ENCODE measurements at regions not wholly inside any gene's neighbourhood (a gene's known extent, or its start where the extent isn't known, plus 50 kb on each side); places are given as distances from the start of the nearest gene placed in this dataset.

DNA sequence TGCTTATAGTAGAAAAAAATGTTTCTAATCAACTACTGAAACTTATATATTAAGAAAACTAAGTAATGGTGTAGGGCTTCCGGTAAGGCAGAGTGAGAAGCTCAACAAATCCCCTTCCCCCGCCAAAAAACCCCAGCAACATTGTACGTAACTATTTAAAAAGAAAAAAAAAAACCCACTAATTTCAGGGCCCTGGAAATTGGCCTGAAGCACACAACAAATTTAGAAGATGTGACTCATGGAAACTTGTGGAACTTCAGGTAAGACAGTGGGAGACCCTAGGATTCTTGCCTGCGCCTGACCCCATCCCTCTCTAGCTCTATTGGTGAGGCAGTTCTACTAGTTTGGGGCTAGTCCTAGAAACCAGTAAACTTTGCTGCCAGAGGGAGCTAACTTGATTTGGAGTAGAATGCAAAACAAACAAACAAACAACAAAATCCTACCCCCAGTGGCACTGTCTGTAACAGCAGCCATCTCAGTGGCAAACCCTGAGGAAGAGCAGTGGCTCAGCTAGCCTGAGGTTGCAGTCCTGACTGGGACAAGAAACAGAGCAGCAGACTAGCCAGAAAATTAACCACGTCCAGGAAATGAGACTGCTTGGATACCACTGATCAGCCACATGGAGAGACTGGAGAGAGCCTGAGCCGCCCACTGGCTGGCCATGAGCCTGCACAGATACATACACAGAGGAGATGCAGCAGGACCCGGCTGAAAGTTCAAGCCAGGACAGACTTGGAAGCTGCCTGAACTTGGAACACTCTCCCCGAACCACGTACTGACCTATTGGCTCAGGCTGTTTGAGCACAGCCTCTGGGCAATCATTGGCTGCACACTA lies 135.1 kb downstream of the TBXT start (continued):
- TF ChIP-seq, protein P1, sequence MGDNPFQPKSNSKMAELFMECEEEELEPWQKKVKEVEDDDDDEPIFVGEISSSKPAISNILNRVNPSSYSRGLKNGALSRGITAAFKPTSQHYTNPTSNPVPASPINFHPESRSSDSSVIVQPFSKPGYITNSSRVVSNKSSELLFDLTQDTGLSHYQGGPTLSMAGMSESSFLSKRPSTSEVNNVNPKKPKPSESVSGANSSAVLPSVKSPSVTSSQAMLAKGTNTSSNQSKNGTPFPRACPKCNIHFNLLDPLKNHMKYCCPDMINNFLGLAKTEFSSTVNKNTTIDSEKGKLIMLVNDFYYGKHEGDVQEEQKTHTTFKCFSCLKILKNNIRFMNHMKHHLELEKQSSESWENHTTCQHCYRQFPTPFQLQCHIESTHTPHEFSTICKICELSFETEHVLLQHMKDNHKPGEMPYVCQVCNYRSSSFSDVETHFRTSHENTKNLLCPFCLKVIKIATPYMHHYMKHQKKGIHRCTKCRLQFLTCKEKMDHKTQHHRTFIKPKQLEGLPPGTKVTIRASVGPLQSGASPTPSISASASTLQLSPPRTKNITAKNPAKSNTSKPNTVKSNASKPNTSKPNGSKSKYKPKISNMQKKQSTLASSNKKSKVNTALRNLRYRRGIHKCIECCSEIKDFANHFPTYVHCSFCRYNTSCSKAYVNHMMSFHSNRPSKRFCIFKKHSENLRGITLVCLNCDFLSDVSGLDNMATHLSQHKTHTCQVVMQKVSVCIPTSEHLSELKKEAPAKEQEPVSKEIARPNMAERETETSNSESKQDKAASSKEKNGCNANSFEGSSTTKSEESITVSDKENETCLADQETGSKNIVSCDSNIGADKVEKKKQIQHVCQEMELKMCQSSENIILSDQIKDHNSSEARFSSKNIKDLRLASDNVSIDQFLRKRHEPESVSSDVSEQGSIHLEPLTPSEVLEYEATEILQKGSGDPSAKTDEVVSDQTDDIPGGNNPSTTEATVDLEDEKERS (tag by site-specific recombination; IDR thresholded peaks at IDR 0.05): no peak
- TF ChIP-seq ZNF404 (tag by site-specific recombination; IDR thresholded peaks at IDR 0.05) (no peak), ZNF394 (tag by site-specific recombination; IDR thresholded peaks at IDR 0.05; ENCODE audit: borderline replicate concordance) (no peak), ZNF558 (tag by site-specific recombination; IDR thresholded peaks at IDR 0.05) (no peak), TRIM28 (IDR thresholded peaks at IDR 0.05; ENCODE audit: borderline replicate concordance, low read length) (peak; percentile 96), ZNF175 (tag by site-specific recombination; IDR thresholded peaks at IDR 0.05) (no peak), OSR2 (tag by site-specific recombination; IDR thresholded peaks at IDR 0.05) (0 out of 2 replicates have a peak, but pooled peaks have one; percentile 18), ZNF335 (tag by site-specific recombination; conservative IDR thresholded peaks at IDR 0.05) (peak; percentile 49), ZNF114 (tag by site-specific recombination; IDR thresholded peaks at IDR 0.05) (no peak), ZFHX2 (tag by site-specific recombination; conservative IDR thresholded peaks at IDR 0.05) (no peak), ZNF239 (tag by site-specific recombination; IDR thresholded peaks at IDR 0.05) (no peak), ZNF707 (tag by site-specific recombination; IDR thresholded peaks at IDR 0.05) (no peak), ZNF433 (tag by site-specific recombination; IDR thresholded peaks at IDR 0.05; ENCODE audit: low read depth) (no peak), ZNF555 (tag by site-specific recombination; conservative IDR thresholded peaks at IDR 0.05) (no peak), SETDB1 (IDR thresholded peaks at IDR 0.05; ENCODE audit: insufficient read length, low read length) (peak; percentile 90), HOXD13 (CRISPR knock-in tag; IDR thresholded peaks at IDR 0.05; ENCODE audit: borderline replicate concordance) (no peak)
- TF ChIP-seq, protein P2, sequence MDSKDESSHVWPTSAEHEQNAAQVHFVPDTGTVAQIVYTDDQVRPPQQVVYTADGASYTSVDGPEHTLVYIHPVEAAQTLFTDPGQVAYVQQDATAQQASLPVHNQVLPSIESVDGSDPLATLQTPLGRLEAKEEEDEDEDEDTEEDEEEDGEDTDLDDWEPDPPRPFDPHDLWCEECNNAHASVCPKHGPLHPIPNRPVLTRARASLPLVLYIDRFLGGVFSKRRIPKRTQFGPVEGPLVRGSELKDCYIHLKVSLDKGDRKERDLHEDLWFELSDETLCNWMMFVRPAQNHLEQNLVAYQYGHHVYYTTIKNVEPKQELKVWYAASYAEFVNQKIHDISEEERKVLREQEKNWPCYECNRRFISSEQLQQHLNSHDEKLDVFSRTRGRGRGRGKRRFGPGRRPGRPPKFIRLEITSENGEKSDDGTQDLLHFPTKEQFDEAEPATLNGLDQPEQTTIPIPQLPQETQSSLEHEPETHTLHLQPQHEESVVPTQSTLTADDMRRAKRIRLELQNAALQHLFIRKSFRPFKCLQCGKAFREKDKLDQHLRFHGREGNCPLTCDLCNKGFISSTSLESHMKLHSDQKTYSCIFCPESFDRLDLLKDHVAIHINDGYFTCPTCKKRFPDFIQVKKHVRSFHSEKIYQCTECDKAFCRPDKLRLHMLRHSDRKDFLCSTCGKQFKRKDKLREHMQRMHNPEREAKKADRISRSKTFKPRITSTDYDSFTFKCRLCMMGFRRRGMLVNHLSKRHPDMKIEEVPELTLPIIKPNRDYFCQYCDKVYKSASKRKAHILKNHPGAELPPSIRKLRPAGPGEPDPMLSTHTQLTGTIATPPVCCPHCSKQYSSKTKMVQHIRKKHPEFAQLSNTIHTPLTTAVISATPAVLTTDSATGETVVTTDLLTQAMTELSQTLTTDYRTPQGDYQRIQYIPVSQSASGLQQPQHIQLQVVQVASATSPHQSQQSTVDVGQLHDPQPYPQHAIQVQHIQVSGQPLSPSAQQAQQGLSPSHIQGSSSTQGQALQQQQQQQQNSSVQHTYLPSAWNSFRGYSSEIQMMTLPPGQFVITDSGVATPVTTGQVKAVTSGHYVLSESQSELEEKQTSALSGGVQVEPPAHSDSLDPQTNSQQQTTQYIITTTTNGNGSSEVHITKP (tag by site-specific recombination; IDR thresholded peaks at IDR 0.05): 0 out of 2 replicates have a peak, but pooled peaks have one; percentile 24
- TF ChIP-seq, protein P3, sequence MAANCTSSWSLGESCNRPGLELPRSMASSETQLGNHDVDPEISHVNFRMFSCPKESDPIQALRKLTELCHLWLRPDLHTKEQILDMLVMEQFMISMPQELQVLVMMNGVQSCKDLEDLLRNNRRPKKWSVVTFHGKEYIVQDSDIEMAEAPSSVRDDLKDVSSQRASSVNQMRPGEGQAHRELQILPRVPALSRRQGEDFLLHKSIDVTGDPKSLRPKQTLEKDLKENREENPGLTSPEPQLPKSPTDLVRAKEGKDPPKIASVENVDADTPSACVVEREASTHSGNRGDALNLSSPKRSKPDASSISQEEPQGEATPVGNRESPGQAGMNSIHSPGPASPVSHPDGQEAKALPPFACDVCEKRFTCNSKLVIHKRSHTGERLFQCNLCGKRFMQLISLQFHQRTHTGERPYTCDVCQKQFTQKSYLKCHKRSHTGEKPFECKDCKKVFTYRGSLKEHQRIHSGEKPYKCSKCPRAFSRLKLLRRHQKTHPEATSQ (tag by site-specific recombination; IDR thresholded peaks at IDR 0.05): no peak
- TF ChIP-seq, protein P4, sequence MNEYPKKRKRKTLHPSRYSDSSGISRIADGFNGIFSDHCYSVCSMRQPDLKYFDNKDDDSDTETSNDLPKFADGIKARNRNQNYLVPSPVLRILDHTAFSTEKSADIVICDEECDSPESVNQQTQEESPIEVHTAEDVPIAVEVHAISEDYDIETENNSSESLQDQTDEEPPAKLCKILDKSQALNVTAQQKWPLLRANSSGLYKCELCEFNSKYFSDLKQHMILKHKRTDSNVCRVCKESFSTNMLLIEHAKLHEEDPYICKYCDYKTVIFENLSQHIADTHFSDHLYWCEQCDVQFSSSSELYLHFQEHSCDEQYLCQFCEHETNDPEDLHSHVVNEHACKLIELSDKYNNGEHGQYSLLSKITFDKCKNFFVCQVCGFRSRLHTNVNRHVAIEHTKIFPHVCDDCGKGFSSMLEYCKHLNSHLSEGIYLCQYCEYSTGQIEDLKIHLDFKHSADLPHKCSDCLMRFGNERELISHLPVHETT (tag by site-specific recombination; IDR thresholded peaks at IDR 0.05): no peak
- TF ChIP-seq, protein P5, sequence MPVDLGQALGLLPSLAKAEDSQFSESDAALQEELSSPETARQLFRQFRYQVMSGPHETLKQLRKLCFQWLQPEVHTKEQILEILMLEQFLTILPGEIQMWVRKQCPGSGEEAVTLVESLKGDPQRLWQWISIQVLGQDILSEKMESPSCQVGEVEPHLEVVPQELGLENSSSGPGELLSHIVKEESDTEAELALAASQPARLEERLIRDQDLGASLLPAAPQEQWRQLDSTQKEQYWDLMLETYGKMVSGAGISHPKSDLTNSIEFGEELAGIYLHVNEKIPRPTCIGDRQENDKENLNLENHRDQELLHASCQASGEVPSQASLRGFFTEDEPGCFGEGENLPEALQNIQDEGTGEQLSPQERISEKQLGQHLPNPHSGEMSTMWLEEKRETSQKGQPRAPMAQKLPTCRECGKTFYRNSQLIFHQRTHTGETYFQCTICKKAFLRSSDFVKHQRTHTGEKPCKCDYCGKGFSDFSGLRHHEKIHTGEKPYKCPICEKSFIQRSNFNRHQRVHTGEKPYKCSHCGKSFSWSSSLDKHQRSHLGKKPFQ (tag by site-specific recombination; IDR thresholded peaks at IDR 0.05): no peak
- TF ChIP-seq, protein P6, sequence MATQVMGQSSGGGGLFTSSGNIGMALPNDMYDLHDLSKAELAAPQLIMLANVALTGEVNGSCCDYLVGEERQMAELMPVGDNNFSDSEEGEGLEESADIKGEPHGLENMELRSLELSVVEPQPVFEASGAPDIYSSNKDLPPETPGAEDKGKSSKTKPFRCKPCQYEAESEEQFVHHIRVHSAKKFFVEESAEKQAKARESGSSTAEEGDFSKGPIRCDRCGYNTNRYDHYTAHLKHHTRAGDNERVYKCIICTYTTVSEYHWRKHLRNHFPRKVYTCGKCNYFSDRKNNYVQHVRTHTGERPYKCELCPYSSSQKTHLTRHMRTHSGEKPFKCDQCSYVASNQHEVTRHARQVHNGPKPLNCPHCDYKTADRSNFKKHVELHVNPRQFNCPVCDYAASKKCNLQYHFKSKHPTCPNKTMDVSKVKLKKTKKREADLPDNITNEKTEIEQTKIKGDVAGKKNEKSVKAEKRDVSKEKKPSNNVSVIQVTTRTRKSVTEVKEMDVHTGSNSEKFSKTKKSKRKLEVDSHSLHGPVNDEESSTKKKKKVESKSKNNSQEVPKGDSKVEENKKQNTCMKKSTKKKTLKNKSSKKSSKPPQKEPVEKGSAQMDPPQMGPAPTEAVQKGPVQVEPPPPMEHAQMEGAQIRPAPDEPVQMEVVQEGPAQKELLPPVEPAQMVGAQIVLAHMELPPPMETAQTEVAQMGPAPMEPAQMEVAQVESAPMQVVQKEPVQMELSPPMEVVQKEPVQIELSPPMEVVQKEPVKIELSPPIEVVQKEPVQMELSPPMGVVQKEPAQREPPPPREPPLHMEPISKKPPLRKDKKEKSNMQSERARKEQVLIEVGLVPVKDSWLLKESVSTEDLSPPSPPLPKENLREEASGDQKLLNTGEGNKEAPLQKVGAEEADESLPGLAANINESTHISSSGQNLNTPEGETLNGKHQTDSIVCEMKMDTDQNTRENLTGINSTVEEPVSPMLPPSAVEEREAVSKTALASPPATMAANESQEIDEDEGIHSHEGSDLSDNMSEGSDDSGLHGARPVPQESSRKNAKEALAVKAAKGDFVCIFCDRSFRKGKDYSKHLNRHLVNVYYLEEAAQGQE (tag by site-specific recombination; IDR thresholded peaks at IDR 0.05): no peak

Measured in HEK293 (cell line).